ENCODE measurements at regions not wholly inside any gene's neighbourhood (a gene's known extent, or its start where the extent isn't known, plus 50 kb on each side); places are given as distances from the start of the nearest gene placed in this dataset.
"Not testable (repeated sequence)": the region's sequence is repeated elsewhere in the genome, so short reads cannot be mapped to it uniquely, and the experiment has no call there.

- no peak overlapping the region for H3K4me3 ChIP-seq
- DNase-seq (ENCODE audit: low spot score) = no peak
- TF ChIP-seq CTCF (IDR thresholded peaks at IDR 0.05) = no peak
- no peak overlapping the region for H3K27ac ChIP-seq
Observed at GRCh38 chr18:72993250-72993649, 125.5 kb upstream of the NETO1 start.

- no peak for TF ChIP-seq CTCF (IDR thresholded peaks at IDR 0.05)
- H3K27ac ChIP-seq = no peak overlapping the region
- no peak overlapping the region for H3K4me3 ChIP-seq
- DNase-seq (ENCODE audit: low spot score) = no peak
Observed at GRCh38 chr18:72991379-72991778, 123.6 kb upstream of the NETO1 start.

- DNase-seq (ENCODE audit: low spot score); H3K27ac ChIP-seq; H3K4me3 ChIP-seq: not testable (repeated sequence)
Observed at GRCh38 chr18:72987570-72987969, 119.8 kb upstream of the NETO1 start.

- H3K27ac ChIP-seq = no peak overlapping the region
- H3K4me3 ChIP-seq = no peak overlapping the region
- TF ChIP-seq CTCF (IDR thresholded peaks at IDR 0.05) = no peak
- DNase-seq (ENCODE audit: low spot score) = no peak
Observed at GRCh38 chr18:72986103-72986502, 118.3 kb upstream of the NETO1 start.

GRCh38 chr18:72985686-72986085 is 117.9 kb upstream of the NETO1 start:
- no peak for TF ChIP-seq CTCF (IDR thresholded peaks at IDR 0.05)
- Histone ChIP-seq H3K27ac (no peak overlapping the region), H3K4me3 (no peak overlapping the region)
- no peak for DNase-seq (ENCODE audit: low spot score)

- H3K27ac ChIP-seq = no peak overlapping the region
- DNase-seq (ENCODE audit: low spot score) = no peak
- no peak for TF ChIP-seq CTCF (IDR thresholded peaks at IDR 0.05)
Observed at GRCh38 chr18:72984290-72984689, 116.5 kb upstream of the NETO1 start.

GRCh38 chr18:72973841-72974240 is 106.1 kb upstream of the NETO1 start:
- Histone ChIP-seq H3K4me3 (no peak overlapping the region), H3K27ac (no peak overlapping the region)
- no peak for TF ChIP-seq CTCF (IDR thresholded peaks at IDR 0.05)
- no peak for DNase-seq (ENCODE audit: low spot score)

More at GRCh38 chr18:72984290-72984689, 116.5 kb upstream of the NETO1 start:
- no peak overlapping the region for H3K4me3 ChIP-seq

- Histone ChIP-seq H3K27ac (no peak overlapping the region), H3K4me3 (no peak overlapping the region)
- TF ChIP-seq CTCF (IDR thresholded peaks at IDR 0.05) = no peak
- no peak for DNase-seq (ENCODE audit: low spot score)
Observed at GRCh38 chr18:72965616-72966015, 97.8 kb upstream of the NETO1 start.

- not testable (repeated sequence) for H3K27ac ChIP-seq; DNase-seq (ENCODE audit: low spot score); H3K4me3 ChIP-seq
Observed at GRCh38 chr18:72958195-72958594, 90.4 kb upstream of the NETO1 start.

Measured in coronary artery (tissue), 2 donors.